HG02840 (cell line): ENCODE measurements at regions not wholly inside any gene's neighbourhood (a gene's known extent, or its start where the extent isn't known, plus 50 kb on each side); places are given as distances from the start of the nearest gene placed in this dataset.

ENCODE experiments used
- ATAC-seq: cut with Tn5 transposase; IDR thresholded peaks from one replicate; pipeline ENCODE4 v1.9.1; 2021; ENCODE audit warnings: mild to moderate bottlenecking, moderate library complexity, moderate number of reproducible peaks; ENCODE audit not compliant: unreplicated experiment, low FRiP score

DNA sequence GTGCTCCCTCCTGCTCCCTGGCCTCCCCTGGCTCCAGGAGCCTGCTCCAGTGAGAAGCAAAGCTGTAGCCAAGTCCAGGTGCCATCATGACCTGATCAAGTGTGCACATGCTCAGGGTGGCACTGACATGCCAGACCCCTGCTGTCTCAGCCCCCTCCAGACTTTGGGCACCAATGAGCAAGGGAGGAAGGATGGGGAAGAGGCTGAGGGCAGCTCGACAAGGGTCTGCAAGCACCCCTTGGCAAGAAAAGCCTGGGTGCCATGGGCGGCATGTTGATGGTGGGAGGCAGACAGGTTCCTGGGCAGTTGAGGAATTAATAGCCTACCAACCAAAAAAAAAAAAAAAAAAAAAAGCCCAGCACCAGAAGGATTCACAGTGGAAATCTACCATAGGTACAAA, 942.6 kb upstream of the PRMT6 start:
- ATAC-seq = no peak

DNA sequence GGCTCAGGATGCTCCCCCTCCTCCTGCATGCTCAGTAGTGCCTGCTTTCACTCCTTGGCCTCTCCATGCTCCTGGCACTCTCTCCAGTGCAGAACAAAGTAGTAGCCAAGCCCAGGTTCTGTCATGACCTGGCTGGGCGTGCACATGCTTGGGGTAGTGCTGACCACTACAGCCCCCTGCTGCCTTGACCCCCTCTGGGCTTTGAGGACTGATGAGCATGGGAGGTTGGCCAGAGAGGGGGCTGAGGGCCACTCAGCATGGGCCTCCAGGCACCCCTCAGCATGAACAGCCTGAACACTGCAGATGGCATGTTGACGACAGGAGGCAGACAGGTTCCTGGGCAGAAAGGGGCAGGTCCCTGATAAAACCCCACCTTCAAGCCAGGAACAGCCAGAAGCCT, 935.7 kb upstream of the PRMT6 start:
- no peak for ATAC-seq

DNA sequence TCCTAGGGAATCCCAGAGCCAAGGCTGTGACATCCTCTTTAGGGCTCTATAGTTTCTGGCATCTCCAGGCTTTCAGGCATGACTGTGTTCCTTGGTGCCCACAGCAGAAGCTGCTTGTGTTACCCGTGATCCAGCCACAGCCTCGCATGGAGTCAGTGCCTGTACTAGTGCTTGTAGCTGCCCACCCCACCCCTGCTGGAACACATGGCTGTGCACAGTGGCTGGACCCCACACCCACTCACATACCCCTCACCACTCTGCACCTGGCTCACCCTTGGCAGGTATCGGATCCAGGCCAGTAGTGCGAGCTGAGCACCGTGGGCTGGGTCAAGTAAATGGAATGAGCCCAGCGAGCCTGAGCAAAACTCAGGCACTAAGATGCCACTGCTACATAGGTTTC, 934.7 kb upstream of the PRMT6 start:
- no peak for ATAC-seq

DNA sequence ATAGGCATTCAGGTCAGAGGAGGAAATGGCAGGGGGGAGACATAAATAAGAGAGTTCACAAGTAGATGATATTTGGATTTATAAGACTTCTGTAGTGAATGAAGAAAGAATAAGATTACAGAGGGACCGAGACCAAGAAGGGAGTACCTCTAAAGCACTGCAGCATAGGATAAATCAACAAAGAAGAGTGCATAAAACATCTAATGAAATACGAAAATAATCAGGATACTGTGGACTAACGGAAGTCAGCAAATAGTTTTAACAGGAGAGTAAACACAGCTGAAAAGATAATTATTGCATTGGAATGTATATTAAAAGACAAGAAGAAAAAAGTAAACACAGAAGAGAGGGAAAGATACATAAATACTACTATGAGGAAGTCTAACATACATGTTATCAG, 921.9 kb upstream of the PRMT6 start:
- no peak for ATAC-seq

DNA sequence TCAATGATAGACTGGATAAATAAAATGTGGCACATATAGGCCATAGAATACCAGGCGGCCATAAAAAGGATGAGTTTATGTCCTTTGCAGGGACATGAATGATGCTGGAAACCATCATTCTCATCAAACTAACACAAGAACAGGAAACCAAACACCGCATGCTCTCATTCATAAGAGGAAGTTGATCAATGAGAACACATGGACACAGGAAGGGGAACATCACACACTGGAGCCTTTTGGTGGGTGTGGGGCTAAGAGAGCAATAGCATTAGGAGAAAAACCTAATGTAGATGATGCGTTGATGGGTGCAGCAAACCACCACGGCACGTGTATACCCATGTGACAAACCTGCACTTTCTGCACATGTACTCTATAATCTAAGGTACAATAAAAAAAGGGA, 883.4 kb upstream of the PRMT6 start:
- ATAC-seq = no peak

DNA sequence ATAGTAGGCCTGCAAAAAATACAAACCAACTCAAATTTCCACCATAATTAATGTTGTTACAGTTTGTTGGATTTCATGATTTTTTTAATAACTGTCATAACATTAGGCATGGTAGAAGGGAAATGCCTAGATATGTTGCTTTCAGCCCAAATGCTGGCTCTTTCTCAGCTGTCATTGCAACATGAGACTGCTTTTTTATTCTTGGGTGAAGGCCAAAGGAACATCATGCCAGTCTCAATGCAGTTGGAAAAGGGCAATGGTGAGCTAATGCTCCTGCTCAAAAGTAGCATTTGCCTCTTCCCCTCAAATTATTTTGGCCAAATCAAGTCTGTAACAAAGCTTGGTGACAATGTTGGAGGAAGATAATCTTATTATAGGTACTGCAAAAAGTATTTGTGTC, 877.7 kb upstream of the PRMT6 start:
- no peak for ATAC-seq

DNA sequence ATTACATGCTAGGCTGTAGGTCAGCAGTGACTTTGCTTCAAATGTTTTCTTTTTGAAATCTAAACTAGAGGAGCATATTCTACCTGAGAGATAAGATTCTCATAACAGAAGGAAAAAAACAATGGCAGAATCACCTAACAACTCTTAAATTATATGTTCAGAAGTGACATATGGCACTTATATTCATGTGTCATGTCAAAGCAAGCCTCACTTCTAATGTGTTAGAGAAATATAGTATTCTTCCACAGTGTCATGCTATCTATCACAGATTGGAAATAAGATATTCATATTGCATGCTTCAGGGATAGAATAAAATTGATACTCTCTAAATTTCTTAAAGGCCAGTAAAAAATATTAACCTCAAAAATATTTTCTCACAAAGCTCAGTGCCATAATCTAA, 874.6 kb upstream of the PRMT6 start:
- no peak for ATAC-seq

DNA sequence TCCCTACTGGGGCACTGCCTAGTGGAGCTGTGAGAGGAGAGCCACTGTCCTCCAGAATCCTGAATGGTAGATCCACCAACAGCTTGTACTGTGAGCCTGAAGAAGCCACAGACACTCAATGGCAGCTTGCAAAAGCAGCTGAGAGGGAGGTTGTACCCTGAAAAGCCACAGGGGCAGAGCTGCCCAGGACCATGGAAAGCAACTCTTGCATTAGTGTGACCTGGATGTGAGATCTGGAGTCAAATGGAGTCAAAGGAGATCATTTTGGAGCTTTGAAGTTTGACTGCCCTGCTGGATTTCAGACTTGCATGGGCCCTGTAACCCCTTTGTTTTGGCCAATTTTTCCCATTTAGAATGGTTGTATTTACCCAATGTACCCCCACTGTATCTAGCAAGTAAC, 871.4 kb upstream of the PRMT6 start:
- ATAC-seq = no peak

DNA sequence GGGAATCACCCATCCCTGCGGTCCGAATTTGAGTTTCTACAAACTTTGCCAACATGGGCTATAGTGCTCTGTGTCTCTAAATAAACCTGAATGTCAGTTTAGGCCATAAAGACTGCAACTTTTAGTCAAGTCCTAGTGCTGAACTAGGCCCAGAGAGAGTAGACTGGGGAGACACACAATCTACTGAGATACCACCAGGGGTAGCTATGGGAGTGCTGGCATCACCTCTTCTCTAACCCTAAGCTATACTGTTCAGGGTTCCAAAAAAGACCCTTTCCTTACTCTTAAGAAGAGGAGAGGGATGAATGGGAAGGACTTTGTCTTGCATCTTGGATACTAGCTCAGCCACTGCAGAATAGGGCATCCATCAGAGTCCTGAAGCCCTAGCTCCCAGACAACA, 866.7 kb upstream of the PRMT6 start:
- ATAC-seq = no peak

DNA sequence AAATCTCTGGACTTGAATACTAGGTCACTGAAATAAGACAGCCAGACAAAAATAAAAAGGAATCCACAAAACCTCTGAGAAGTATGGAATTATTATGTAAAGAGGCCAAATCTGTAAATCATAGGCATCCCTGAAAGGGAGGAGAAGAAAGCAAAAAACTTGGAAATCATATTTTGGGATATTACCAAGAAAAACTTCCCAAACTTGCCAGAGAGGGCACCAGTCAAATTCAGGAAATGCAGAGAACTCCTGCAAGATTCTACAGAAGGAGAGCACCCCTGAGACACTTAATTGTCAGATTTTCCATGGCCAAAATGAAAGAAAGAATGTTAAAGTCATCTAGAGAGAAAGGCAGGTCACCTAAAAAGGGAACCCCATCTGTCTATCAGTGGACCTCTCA, 862.3 kb upstream of the PRMT6 start:
- no peak for ATAC-seq

DNA sequence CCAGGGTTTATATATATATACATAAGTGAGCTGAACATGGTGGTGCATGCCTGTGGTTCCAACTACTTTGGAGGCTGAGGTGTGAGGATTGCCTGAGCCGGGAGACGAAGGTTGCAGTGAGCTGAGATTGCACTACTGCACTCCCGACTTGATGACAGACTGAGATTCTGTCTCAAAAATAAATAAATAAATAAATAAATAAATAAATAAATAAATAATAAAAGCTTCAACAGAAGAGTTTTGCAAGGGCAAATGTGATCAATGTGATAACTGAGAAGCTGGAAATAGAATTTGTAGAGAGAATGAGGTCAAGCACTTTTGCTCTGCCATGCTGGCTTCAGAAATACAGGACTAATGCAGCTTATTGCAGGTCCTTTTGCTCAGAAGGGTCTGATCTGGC, 855.8 kb upstream of the PRMT6 start:
- ATAC-seq = no peak

DNA sequence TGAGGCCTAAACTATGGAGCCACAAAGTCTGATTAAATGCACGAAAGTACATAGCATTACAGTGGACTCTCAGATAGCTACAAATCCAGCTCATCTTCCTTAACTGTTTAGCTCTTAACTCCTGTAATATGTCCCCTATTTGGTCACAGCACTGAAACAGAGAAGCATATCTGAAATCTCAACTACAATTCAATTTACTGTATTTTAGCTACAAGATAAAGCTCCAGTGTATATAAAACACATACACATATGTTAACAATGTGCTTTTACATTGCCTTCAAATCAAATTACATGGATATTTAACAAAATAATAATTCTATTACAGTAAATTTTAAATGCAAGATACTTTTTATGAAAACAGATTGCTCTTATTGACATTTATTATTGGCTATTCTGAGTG, 849.3 kb upstream of the PRMT6 start:
- ATAC-seq = no peak

DNA sequence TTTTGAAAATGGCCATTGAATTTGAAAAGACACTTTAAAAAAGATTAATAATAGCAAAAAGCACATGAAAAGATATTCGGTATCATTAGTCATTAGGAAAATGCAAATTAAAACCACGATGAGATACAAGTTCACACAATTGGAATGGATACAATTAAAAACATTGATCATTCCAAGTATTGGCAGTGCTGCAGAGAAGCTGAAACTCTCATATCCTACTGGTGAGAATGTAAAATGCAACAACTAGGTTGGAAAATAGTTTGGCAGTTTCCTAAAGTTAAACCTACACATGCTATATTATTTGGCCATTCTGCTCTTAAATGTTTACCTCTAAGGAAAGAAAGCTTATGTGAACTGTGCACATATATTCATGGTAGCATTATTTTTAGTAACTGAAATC, 838.7 kb upstream of the PRMT6 start:
- ATAC-seq = no peak

DNA sequence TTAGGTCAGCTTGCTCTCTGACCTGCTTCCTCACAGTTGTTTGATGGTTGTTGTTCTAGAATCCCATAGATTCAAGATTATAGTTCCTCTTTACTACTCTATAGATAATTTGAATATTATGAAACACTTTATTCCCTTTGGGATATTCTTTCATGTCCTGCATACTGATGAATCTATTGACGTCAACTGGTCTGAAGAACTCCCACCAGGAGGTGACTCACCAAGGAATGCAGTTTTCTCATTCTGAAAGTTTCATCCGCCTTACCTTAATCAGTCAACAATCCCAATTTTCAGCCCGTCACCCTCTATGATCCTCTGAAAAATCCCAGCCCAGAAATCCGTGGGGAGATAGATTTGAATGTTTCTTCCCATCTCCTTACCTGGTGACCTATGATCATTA, 834.1 kb upstream of the PRMT6 start:
- ATAC-seq = no peak

DNA sequence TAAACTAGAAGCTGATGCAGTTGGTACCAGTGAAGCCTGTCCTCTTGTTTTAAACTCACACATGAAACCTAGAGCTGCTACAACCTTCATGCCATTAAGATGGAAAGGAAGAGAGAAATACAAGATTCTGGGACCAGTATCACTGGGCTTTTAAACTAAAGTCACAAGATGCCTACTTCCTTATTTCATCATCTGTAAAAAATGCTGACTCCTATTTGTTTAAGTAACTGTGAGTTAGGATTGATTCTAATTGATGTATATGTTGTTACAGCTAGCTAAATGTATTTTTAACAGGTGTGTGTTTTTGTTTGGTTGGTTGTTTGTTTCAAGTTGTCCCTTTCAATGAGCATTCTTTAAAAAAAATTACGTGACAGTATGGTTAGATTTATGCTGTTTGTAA, 833.3 kb upstream of the PRMT6 start:
- ATAC-seq = no peak

DNA sequence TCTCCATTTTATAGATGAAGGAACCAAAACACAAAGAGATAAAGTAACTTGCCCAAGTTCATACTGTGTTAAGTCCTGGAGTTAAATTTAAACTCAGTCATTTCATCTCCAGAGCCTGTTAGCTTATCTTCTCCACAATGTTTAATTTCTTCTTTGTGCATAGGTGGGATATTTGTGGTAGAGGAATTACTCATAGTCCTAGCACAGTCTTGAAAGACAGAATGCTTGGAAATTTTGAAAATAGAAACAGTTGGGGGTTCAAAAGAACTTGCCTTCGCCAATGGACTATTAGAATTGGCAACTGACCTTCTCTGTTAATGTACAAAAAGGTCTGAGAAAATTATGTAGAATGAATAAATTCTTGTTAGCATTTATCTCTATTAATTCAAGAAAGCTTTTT, 832.0 kb upstream of the PRMT6 start:
- no peak for ATAC-seq

DNA sequence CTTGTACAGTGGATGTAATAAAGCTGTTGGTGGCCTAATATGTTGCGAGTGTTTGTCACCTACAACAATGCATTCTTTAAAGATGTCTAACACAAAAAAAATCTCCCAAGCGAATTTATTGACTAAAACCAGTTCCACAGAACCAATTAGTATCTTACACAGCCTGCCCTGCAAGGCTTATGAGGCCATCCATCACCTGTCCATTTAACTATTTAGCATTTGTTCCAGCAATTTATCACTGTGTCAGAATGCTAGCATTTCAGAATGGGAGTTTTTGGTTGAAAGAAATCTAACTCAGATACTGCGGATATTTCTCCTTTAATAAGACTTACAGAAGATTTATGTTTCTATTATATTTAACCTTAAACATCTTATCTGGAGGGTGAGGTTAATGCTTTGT, 831.1 kb upstream of the PRMT6 start:
- ATAC-seq = no peak

DNA sequence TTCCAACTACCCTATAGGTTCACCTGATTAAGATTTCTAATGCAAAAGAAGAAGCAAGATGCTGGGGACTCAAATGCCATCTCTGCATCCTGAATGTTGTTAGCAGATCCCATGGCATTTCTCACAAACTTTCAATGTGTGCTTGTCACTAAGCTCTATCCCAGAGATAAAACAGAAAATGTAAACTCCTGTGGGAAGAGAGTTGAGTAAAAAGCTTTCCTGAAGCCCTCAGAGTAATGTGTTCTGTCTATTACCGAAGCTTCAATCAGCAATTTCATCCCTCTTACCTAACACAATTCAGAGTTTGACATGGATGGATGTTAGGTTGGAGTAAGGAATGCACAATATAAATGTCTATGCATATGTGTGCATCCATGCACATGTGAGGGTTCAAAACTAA, 829.9 kb upstream of the PRMT6 start:
- no peak for ATAC-seq

DNA sequence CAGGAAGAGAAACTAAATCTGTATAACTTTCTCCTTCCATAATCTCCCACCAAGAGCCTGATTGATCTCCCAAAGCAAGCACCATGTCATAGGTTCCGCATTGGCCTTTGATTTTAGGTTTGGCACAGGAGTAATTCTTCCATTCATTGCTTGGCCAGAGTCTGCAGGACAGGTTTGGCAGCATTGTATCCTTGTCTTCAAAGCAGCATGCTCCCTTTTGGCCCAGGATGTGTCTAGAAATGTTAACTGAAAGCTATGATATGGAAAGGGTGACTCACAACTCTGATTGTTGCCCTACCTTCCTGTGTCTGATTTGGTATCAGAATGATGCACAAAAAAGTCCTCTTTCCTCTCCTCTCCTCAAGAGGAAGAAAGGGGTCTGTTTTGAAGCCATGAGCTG, 824.3 kb upstream of the PRMT6 start:
- ATAC-seq = no peak

DNA sequence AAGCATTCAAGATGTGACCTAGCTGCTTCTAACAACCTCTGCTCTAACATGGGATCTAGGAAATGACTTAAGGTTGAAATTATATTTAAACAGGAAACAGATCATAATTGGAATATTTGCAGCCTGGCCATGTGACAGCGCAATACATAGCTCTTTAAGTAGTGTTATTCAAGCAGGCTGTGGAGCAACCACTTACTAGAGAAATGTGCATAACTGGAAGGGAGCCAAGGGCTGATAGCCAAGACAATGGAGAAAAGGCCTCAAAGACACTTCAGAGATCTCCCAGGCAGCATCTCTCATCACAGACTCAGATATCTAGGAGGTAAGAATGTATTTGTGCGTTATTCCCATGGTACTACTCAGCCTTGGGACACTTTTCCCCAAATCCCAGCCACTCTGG, 823.0 kb upstream of the PRMT6 start:
- ATAC-seq = no peak

DNA sequence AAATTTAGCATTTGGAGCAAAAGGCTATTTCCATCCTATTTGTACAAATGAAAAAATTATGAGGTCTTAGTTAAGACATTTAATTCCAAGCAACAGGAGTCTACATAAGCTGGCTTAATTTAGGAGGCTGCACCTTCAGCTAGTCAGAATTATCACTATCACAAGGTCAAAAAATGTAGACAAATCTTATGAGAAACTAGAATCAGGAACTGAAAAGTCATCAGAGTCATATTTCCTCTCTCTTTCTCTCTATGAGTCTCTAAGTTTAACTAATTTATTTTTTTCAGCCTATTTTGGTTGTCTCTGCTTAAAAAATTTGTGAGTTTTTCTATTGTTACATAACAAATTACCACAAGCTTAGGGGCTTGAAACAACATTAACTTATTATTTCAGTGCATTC, 807.1 kb upstream of the PRMT6 start:
- no peak for ATAC-seq

DNA sequence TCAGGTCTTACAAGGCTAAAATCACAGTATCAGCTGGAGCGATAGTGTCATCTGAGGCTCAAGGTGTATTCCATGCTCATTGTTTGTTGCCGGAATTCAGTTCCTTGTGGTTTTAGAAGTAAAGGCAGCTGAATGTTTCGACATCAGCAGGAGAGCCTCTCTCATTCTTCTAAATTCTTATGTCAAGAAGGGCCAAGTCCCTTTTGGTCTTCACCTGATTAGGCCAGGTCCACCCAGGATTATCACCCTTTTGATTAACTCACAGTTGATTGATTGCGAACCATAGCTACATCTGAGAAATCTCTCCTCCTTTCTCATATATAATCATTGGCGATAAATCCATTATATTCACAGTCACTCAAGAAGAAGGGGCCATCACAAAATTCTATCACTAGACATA, 806.7 kb upstream of the PRMT6 start:
- ATAC-seq = no peak

DNA sequence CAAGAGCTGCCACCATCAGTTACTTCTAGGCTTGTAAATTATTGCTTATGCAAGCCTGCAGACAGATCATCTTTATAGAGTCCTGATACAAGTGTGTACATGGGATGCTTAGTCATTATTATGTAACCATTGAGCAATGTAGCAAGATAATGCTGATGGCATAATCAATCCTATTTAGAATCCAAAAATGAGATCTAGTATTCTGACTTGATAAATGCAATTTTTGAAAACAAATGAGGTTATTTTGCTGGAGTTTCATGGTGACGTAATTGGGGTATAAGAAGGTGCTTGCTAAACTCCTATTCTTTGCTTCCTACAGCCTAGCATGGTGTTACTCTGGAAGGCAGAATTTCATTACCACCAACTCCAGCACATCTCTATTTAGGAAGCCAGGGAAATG, 801.7 kb upstream of the PRMT6 start:
- no peak for ATAC-seq

DNA sequence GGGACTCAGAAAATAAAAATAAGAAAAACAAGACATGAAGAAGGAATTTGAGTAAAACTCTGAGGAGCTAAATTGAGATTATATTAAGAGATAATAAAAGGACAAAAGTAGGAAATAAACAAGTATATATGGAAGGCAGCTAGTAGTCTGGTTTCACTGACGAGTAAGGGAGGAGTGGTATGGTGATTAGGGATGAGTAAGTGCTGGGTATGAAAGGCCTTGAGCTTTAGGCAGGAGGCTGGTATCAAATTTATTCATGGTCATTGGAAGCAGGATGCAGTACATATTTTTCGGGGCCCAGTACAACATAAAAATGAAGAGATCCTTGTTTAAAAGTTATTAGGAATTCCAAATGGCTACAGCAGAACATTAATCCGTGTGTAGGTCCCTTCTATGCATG, 789.7 kb upstream of the PRMT6 start:
- ATAC-seq = no peak
